ENCODE measurements at regions not wholly inside any gene's neighbourhood (a gene's known extent, or its start where the extent isn't known, plus 50 kb on each side); places are given as distances from the start of the nearest gene placed in this dataset.

GRCh38 chr11:8775332-8775731 is 92.7 kb downstream of the RPL27A start:
- TF ChIP-seq CTCF (IDR thresholded peaks at IDR 0.05) (no peak), EZH2 (IDR thresholded peaks at IDR 0.05; ENCODE audit: borderline replicate concordance, insufficient read depth, low read depth, low read length, poor library complexity, severe bottlenecking) (no peak)

Data from B cell (primary cell).